SK-MEL-5 (cell line): ENCODE measurements at regions not wholly inside any gene's neighbourhood (a gene's known extent, or its start where the extent isn't known, plus 50 kb on each side); places are given as distances from the start of the nearest gene placed in this dataset.
"Not testable (repeated sequence)": the region's sequence is repeated elsewhere in the genome, so short reads cannot be mapped to it uniquely, and the experiment has no call there.

Experiments used
- DNase-seq: peaks from one replicate; pipeline ENCODE4 v3.0.0-alpha.2; 2016; ENCODE audit warnings: low read depth, low spot score
- in situ Hi-C: cut with HindIII; loops from 2 replicates; pipeline ENCODE4 v1.10.0; 2016; ENCODE audit warnings: low sequenced_read_pairs, high pct_unique_total_duplicates, low pct_unique_long_range_greater_than_20kb

GRCh38 chr2:228762565-228762964 lies 508.5 kb downstream of the PID1 start:
- DNase-seq, result no peak
- in situ Hi-C loops, result no loop called here

- in situ Hi-C loops, DNase-seq: not testable (repeated sequence)
Observed at GRCh38 chr2:228755661-228756060, 515.4 kb downstream of the PID1 start.

GRCh38 chr2:228747483-228747882 lies 523.6 kb downstream of the PID1 start:
- no peak for DNase-seq
- in situ Hi-C loops, result no loop called here

- in situ Hi-C loops, result no loop called here
Observed at GRCh38 chr2:228738671-228739380, 532.3 kb downstream of the PID1 start.

GRCh38 chr2:228735697-228736096 lies 535.4 kb downstream of the PID1 start:
- no peak for DNase-seq
- in situ Hi-C loops, result no loop called here

More at GRCh38 chr2:228738671-228739380, 532.3 kb downstream of the PID1 start:
- DNase-seq, result no peak

GRCh38 chr2:228731517-228731916 lies 539.6 kb downstream of the PID1 start:
- in situ Hi-C loops, result no loop called here
- no peak for DNase-seq

GRCh38 chr2:228728961-228729360 lies 542.1 kb downstream of the PID1 start:
- in situ Hi-C loops, result no loop called here

GRCh38 chr2:228725031-228725430 lies 543.5 kb upstream of the SPHKAP start:
- DNase-seq, result no peak
- in situ Hi-C loops, result no loop called here

More at GRCh38 chr2:228728961-228729360, 542.1 kb downstream of the PID1 start:
- DNase-seq, result no peak

- DNase-seq, result no peak
- in situ Hi-C loops, result no loop called here
Observed at GRCh38 chr2:228723599-228723998, 542.1 kb upstream of the SPHKAP start.

GRCh38 chr2:228722311-228722710 lies 540.8 kb upstream of the SPHKAP start:
- in situ Hi-C loops, result no loop called here
- no peak for DNase-seq

GRCh38 chr2:228720895-228721294 lies 539.4 kb upstream of the SPHKAP start:
- no peak for DNase-seq
- in situ Hi-C loops, result no loop called here

GRCh38 chr2:228709788-228710371 lies 528.4 kb upstream of the SPHKAP start:
- in situ Hi-C loops, result no loop called here
- DNase-seq, result no peak

GRCh38 chr2:228707846-228708245 lies 526.4 kb upstream of the SPHKAP start:
- in situ Hi-C loops, result no loop called here
- DNase-seq, result no peak

GRCh38 chr2:228705318-228705717 lies 523.8 kb upstream of the SPHKAP start:
- no peak for DNase-seq
- in situ Hi-C loops, result no loop called here

GRCh38 chr2:228703152-228703551 lies 521.7 kb upstream of the SPHKAP start:
- in situ Hi-C loops, result no loop called here
- no peak for DNase-seq

- in situ Hi-C loops, result no loop called here
- no peak for DNase-seq
Observed at GRCh38 chr2:228701506-228701905, 520.0 kb upstream of the SPHKAP start.

- in situ Hi-C loops, result no loop called here
Observed at GRCh38 chr2:228700638-228701037, 519.2 kb upstream of the SPHKAP start.

GRCh38 chr2:228699888-228700287 lies 518.4 kb upstream of the SPHKAP start:
- no peak for DNase-seq
- in situ Hi-C loops, result no loop called here

More at GRCh38 chr2:228700638-228701037, 519.2 kb upstream of the SPHKAP start:
- DNase-seq, result peak; percentile 16

GRCh38 chr2:228699400-228699799 lies 517.9 kb upstream of the SPHKAP start:
- in situ Hi-C loops, result no loop called here
- peak; percentile 7 for DNase-seq
